Activated CD8-positive, alpha-beta T cell treated with anti-CD3 and anti-CD28 coated beads, Interleukin-2, amount 10 ng/mL, durations not matched to agents 7 days and 5 days (primary cell): ENCODE measurements at regions not wholly inside any gene's neighbourhood (a gene's known extent, or its start where the extent isn't known, plus 50 kb on each side); places are given as distances from the start of the nearest gene placed in this dataset.

ENCODE experiments used
- ATAC-seq: fragments of 150-1000 bp; cut with Tn5 transposase; one replicate; pipeline ENCODE4 v1.10.0; 2021; ENCODE audit warnings: moderate library complexity
- CTCF ChIA-PET: fragments of 350-600 bp; sonication (Branson Sonifier 250); formaldehyde crosslinking; loops from one replicate; lab custom pipeline; 2021; ENCODE audit warnings: antibody characterized with exemption; lab: Charles Lee
- POLR2A ChIA-PET: fragments of 350-600 bp; sonication (Branson Sonifier 250); formaldehyde crosslinking; loops from one replicate; lab custom pipeline; 2021; ENCODE audit warnings: antibody characterized with exemption; lab: Charles Lee
- DNase-seq: peaks from one replicate; pipeline ENCODE4 v3.0.0-alpha.2; 2020
- H3K27ac Mint-ChIP-seq: one replicate; pipeline ENCODE4 v1.8.0; 2021; ENCODE audit warnings: mild to moderate bottlenecking, mixed read lengths
- H3K27me3 Mint-ChIP-seq: one replicate; pipeline ENCODE4 v1.8.0; 2021; ENCODE audit warnings: low read depth, mixed read lengths
- H3K36me3 Mint-ChIP-seq: one replicate; pipeline ENCODE4 v1.8.0; 2021; ENCODE audit warnings: low read depth, mixed read lengths
- H3K4me1 Mint-ChIP-seq: one replicate; pipeline ENCODE4 v1.8.0; 2021; ENCODE audit warnings: low read depth, mixed read lengths
- H3K4me3 Mint-ChIP-seq: one replicate; pipeline ENCODE4 v1.8.0; 2021; ENCODE audit warnings: mild to moderate bottlenecking, mixed read lengths
- H3K9me3 Mint-ChIP-seq: one replicate; pipeline ENCODE4 v1.8.0; 2022; ENCODE audit warnings: mixed read lengths; ENCODE audit not compliant: insufficient read depth

- CTCF ChIA-PET = interaction anchor here (0.6 to 5.2 kb wide), 17 partner anchors 11 to 358 kb away, joined by 3 to 26 read pairs (median 3); no protein-coding TSS in a partner anchor
These were observed 235.2 kb upstream of the IRF2BP2 start for GRCh38 chr1:234845097-234845660.

GRCh38 chr1:234844479-234845031, 234.6 kb upstream of the IRF2BP2 start:
- CTCF ChIA-PET = interaction anchor here (0.6 to 5.2 kb wide), 11 partner anchors 30 to 357 kb away, joined by 3 to 26 read pairs (median 5); no protein-coding TSS in a partner anchor
- no peaks in the 10 kb centered on the region for H3K27me3 Mint-ChIP-seq
- peak overlapping the region; percentile 48 for H3K4me3 Mint-ChIP-seq
- peaks cover 2% of the 10 kb centered on the region for H3K36me3 Mint-ChIP-seq
- H3K27ac Mint-ChIP-seq = peak overlapping the region; percentile 85
- POLR2A ChIA-PET = interaction anchor here (0.6 to 6.7 kb wide), 8 partner anchors 30 to 233 kb away, joined by 3 to 65 read pairs (median 5); partner anchors contain the start of gene IRF2BP2
- peak; percentile 46 for DNase-seq
- ATAC-seq = peak; percentile 25
- H3K9me3 Mint-ChIP-seq = no peaks in the 10 kb centered on the region
- peaks cover 89% of the 10 kb centered on the region for H3K4me1 Mint-ChIP-seq

More at GRCh38 chr1:234845097-234845660, 235.2 kb upstream of the IRF2BP2 start:
- ATAC-seq = peak; percentile 67
- Mint-ChIP-seq H3K27me3 (no peaks in the 10 kb centered on the region), H3K4me1 (peaks cover 93% of the 10 kb centered on the region), H3K27ac (peak overlapping the region; percentile 85), H3K4me3 (peak overlapping the region; percentile 48), H3K9me3 (no peaks in the 10 kb centered on the region), H3K36me3 (peaks cover 2% of the 10 kb centered on the region)
- DNase-seq = peak; percentile 70
- POLR2A ChIA-PET = interaction anchor here (0.6 to 6.7 kb wide), 13 partner anchors 15 to 258 kb away, joined by 3 to 65 read pairs (median 3); partner anchors contain the start of gene IRF2BP2

- H3K36me3 Mint-ChIP-seq = peaks cover 2% of the 10 kb centered on the region
- peak overlapping the region; percentile 85 for H3K27ac Mint-ChIP-seq
- CTCF ChIA-PET = interaction anchor here (1.0 to 5.2 kb wide), 7 partner anchors 76 to 357 kb away, joined by 3 to 26 read pairs (median 5); no protein-coding TSS in a partner anchor
- H3K27me3 Mint-ChIP-seq = no peaks in the 10 kb centered on the region
- H3K9me3 Mint-ChIP-seq = no peaks in the 10 kb centered on the region
- ATAC-seq (no peak), DNase-seq (no peak)
- H3K4me3 Mint-ChIP-seq = peak overlapping the region; percentile 48
- H3K4me1 Mint-ChIP-seq = peaks cover 83% of the 10 kb centered on the region
- POLR2A ChIA-PET = interaction anchor here (1.3 to 6.7 kb wide), 4 partner anchors 82 to 233 kb away, joined by 4 to 65 read pairs (median 12); partner anchors contain the start of gene IRF2BP2
These were observed 234.0 kb upstream of the IRF2BP2 start for GRCh38 chr1:234843946-234844345.

- peak; percentile 58 for ATAC-seq
- peaks cover 85% of the 10 kb centered on the region for H3K4me1 Mint-ChIP-seq
- CTCF ChIA-PET = interaction anchor here (0.7 to 5.2 kb wide), 12 partner anchors 15 to 344 kb away, joined by 3 to 26 read pairs (median 4); no protein-coding TSS in a partner anchor
- H3K27ac Mint-ChIP-seq = peak overlapping the region; percentile 89
- peak; percentile 67 for DNase-seq
- H3K27me3 Mint-ChIP-seq = no peaks in the 10 kb centered on the region
- no peaks in the 10 kb centered on the region for H3K9me3 Mint-ChIP-seq
- H3K36me3 Mint-ChIP-seq = peaks cover 2% of the 10 kb centered on the region
- peak overlapping the region; percentile 47 for H3K4me3 Mint-ChIP-seq
- POLR2A ChIA-PET = interaction anchor here (0.6 to 6.7 kb wide), 14 partner anchors 64 to 457 kb away, joined by 3 to 65 read pairs (median 3); partner anchors contain the start of genes IRF2BP2 and TARBP1
These were observed 233.0 kb upstream of the IRF2BP2 start for GRCh38 chr1:234842726-234843641.

GRCh38 chr1:234841710-234842231, 231.8 kb upstream of the IRF2BP2 start:
- ATAC-seq (no peak), DNase-seq (no peak)
- no peaks in the 10 kb centered on the region for H3K36me3 Mint-ChIP-seq
- peaks cover 80% of the 10 kb centered on the region for H3K4me1 Mint-ChIP-seq
- ChIA-PET CTCF (interaction anchor here (1.1 to 5.2 kb wide), 6 partner anchors 16 to 343 kb away, joined by 3 to 26 read pairs (median 6); no protein-coding TSS in a partner anchor), POLR2A (interaction anchor here (0.8 to 6.7 kb wide), 6 partner anchors 70 to 242 kb away, joined by 3 to 65 read pairs (median 3); partner anchors contain the start of gene IRF2BP2)
- no peak overlapping the region for H3K4me3 Mint-ChIP-seq
- peak overlapping the region; percentile 69 for H3K27ac Mint-ChIP-seq
- H3K27me3 Mint-ChIP-seq = no peaks in the 10 kb centered on the region
- no peaks in the 10 kb centered on the region for H3K9me3 Mint-ChIP-seq

GRCh38 chr1:234841281-234841680, 231.3 kb upstream of the IRF2BP2 start:
- no peaks in the 10 kb centered on the region for H3K36me3 Mint-ChIP-seq
- ChIA-PET CTCF (interaction anchor here (0.9 to 5.2 kb wide), 3 partner anchors 71 to 342 kb away, joined by 3 to 26 read pairs (median 10); no protein-coding TSS in a partner anchor), POLR2A (interaction anchor here (1.5 to 6.7 kb wide), 3 partner anchors 117 to 230 kb away, joined by 3 to 65 read pairs (median 6); partner anchors contain the start of gene IRF2BP2)
- peaks cover 78% of the 10 kb centered on the region for H3K4me1 Mint-ChIP-seq
- ATAC-seq (no peak), DNase-seq (no peak)
- no peaks in the 10 kb centered on the region for H3K9me3 Mint-ChIP-seq
- H3K4me3 Mint-ChIP-seq = no peak overlapping the region
- peak overlapping the region; percentile 69 for H3K27ac Mint-ChIP-seq
- no peaks in the 10 kb centered on the region for H3K27me3 Mint-ChIP-seq

- ChIA-PET POLR2A (interaction anchor here (1.5 to 6.7 kb wide), 3 partner anchors 117 to 230 kb away, joined by 3 to 65 read pairs (median 6); partner anchors contain the start of gene IRF2BP2), CTCF (interaction anchor here (0.9 to 2.6 kb wide), 2 partner anchors 70 to 342 kb away, joined by 3 to 10 read pairs; no protein-coding TSS in a partner anchor)
- H3K4me3 Mint-ChIP-seq = no peak overlapping the region
- H3K36me3 Mint-ChIP-seq = no peaks in the 10 kb centered on the region
- H3K27me3 Mint-ChIP-seq = no peaks in the 10 kb centered on the region
- peaks cover 77% of the 10 kb centered on the region for H3K4me1 Mint-ChIP-seq
- H3K9me3 Mint-ChIP-seq = no peaks in the 10 kb centered on the region
- H3K27ac Mint-ChIP-seq = peak overlapping the region; percentile 17
- ATAC-seq = no peak
- no peak for DNase-seq
These were observed 230.9 kb upstream of the IRF2BP2 start for GRCh38 chr1:234840843-234841242.

- no peak overlapping the region for H3K4me3 Mint-ChIP-seq
- H3K4me1 Mint-ChIP-seq = peaks cover 71% of the 10 kb centered on the region
- no peaks in the 10 kb centered on the region for H3K9me3 Mint-ChIP-seq
- H3K27me3 Mint-ChIP-seq = no peaks in the 10 kb centered on the region
- ChIA-PET CTCF (interaction anchor here (0.9 to 1.2 kb wide), 2 partner anchors 70 to 93 kb away, joined by 3 read pairs; no protein-coding TSS in a partner anchor), POLR2A (interaction anchor here (6.7 kb wide), 1 partner anchor 229 kb away, joined by 65 read pairs; the partner anchor contains the start of gene IRF2BP2)
- H3K36me3 Mint-ChIP-seq = no peaks in the 10 kb centered on the region
- peak overlapping the region; percentile 17 for H3K27ac Mint-ChIP-seq
- no peak for ATAC-seq
- no peak for DNase-seq
These were observed 230.3 kb upstream of the IRF2BP2 start for GRCh38 chr1:234840253-234840652.

GRCh38 chr1:234839663-234840062, 229.7 kb upstream of the IRF2BP2 start:
- Mint-ChIP-seq H3K27me3 (no peaks in the 10 kb centered on the region), H3K27ac (no peak overlapping the region), H3K4me1 (peaks cover 65% of the 10 kb centered on the region), H3K36me3 (no peaks in the 10 kb centered on the region), H3K9me3 (no peaks in the 10 kb centered on the region), H3K4me3 (no peak overlapping the region)
- ChIA-PET CTCF (interaction anchor here (0.5 to 1.2 kb wide), 2 partner anchors 93 to 478 kb away, joined by 3 read pairs; no protein-coding TSS in a partner anchor), POLR2A (interaction anchor here (1.1 kb wide), 1 partner anchor 67 kb away, joined by 4 read pairs; no protein-coding TSS in a partner anchor)
- no peak for DNase-seq
- no peak for ATAC-seq

GRCh38 chr1:234838820-234839219, 228.8 kb upstream of the IRF2BP2 start:
- ChIA-PET CTCF (interaction anchor here (1.0 kb wide), 1 partner anchor 12 kb away, joined by 4 read pairs; no protein-coding TSS in a partner anchor), POLR2A (interaction anchor here (1.1 kb wide), 1 partner anchor 66 kb away, joined by 4 read pairs; no protein-coding TSS in a partner anchor)
- no peak overlapping the region for H3K27ac Mint-ChIP-seq
- DNase-seq = no peak
- peaks cover 57% of the 10 kb centered on the region for H3K4me1 Mint-ChIP-seq
- no peaks in the 10 kb centered on the region for H3K27me3 Mint-ChIP-seq
- H3K4me3 Mint-ChIP-seq = no peak overlapping the region
- H3K36me3 Mint-ChIP-seq = no peaks in the 10 kb centered on the region
- ATAC-seq = no peak
- H3K9me3 Mint-ChIP-seq = no peaks in the 10 kb centered on the region
